Embryonic facial prominence (tissue), 1 donor: ENCODE measurements at regions not wholly inside any gene's neighbourhood (a gene's known extent, or its start where the extent isn't known, plus 50 kb on each side); places are given as distances from the start of the nearest gene placed in this dataset.

Source experiments
- DNase-seq: peaks from one replicate; pipeline ENCODE4 v3.0.0-alpha.2; 2016; ENCODE audit errors: extremely low spot score

DNA sequence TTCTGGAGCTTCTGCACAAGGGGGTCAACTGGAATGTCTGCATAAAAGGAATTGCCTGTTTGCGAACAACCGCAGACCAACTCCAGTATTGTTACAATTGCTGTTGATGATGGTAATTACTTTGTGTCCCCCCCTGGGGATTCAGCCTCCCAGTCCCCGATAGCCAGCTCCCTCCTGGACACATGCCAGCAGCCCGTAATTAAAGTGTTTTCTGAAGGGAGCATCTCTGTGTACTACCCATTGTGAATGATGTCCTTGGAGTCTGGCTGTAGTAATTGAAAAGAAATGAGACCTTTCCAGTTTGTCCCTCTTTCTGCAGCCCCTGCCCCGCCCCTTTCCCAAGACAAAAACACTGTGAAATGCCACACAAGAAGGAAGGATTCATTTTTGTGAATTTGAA is 377.1 kb upstream of the LCORL start:
- DNase-seq, result no peak

DNA sequence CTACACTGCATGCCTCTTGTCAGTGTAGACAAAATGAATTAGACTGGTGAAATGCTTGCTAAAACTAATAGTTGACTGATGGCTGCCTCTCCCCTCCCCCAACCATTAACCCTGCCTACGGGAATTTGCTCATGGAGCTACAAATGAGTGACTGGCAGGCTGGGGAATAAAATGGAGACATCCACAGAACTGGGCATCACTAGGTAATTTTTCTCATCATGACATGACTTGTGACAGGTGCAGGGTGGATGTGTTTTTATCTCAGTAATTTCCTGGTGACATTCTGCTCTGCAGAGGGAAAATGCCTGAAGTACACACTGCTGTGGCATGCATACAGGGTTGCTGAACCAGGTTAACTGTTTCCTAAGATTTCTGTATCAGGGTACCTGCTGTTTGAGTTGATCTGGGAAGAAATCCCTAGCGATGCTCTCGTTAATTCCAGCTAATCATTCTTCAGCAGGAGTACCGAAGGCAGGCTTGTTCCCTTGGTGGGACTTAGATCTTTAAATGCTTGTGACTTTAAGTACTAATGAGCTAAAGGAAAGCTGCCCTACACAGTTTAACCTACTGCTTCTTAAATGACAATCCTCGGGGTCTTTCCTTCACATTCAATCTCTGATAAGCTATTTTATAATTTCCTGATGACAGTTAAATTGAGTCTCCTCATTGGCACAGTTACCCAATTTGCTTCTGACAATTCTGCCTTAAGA is 376.3 kb upstream of the LCORL start:
- no peak for DNase-seq

DNA sequence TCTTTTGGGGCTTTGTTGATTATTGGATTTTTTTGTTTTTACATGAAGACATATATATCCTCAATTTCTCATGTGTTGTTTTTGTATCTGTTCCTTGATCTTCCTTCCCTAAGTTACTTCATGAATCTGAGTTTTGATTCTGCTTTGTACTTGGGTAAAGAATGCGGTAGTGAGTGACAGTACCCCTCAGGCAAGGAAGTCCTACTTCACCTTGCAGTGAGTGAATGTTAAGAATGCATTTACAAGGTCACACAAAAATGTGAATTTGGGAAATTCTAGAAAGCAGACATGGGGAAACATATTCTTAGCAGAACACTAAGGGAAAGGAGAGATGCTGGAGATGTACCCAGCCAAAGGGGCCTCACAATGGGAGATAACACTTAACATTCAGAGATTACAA is 373.1 kb upstream of the LCORL start:
- no peak for DNase-seq

DNA sequence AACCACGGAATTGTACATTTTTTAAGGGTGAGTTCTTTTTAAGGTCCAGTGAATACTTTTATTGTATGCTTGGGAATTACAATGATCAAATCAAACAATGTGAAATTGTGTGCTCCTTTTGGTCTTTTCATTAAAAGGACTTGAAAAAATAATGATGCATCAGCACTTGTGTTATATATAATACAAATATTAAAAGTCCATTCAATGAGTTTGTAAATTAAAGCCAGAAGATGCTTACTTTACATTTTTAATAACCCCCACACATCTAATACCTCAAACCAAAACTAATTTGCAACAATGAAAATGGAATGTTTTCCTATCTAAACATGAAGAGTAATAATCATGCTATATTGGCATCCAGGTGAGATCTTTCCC is 369.8 kb upstream of the LCORL start:
- DNase-seq, result no peak

DNA sequence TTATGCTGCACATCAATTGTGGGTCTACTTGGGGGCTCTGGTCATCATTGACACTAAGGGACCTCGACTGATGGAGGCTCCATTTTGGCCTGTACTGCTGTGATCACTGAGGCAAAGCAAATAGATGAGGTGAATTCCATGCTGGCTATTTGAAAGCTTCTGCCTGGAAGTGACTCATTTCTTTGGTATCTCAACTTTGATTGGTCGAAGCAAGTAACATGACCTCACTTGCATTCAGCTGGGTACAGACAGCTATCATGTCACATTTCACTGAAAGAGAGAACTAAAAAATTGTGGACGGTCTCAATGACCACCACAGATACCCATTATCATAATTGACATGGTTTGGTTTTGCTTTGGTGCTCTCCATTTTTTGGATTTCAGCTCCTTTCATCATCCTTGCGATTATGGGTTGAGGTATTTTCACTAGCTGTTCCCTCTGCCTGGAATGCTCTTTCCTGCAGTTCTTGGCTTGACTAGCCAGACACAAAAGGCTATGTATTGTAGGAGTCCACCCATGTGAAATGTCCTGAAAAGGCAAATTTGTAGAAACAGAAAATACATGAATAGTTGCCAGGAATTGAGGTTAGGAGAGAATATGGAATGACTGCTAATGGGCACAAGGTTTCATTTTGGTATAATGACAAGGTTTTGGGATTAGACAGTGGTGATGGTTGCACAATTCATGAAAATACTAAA is 369.2 kb upstream of the LCORL start:
- no peak for DNase-seq

DNA sequence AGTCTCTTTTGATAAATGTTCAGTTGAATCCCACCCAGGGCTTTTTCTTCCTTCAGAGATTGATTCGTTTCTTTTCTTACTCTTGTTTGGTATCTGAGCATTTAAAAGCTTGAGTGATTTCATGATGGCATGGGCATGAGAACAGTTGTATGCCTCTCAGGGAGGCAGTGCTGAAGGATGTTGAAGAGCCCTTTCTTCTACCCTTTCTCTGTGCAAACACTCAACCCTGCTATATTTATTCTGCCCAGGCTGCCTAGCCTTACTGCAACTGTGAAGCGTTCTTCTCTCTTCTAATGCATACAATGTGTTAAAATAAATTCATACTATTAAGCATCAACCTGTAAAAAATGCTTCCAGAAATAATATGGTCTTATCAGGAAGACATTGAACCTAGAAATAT is 367.6 kb upstream of the LCORL start:
- DNase-seq, result no peak

DNA sequence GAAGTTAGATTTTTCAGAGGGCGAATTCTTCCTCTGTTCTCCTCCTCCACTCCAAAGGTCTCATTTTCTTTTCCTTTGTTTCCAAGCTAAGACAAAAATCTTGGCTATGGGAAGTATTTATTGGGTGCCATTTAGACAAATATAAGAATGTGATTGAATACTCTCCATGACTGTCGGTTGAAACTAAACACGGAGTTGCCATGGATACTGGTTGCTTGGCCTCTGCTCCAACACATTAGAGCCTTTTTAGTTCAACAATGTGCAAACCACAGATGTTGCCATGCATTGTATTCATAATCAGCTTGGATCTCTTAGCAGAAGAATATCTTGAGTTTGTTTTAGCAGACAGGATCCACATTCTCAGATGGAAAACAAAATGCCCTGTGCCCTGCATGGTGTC is 366.5 kb upstream of the LCORL start:
- DNase-seq, result no peak

DNA sequence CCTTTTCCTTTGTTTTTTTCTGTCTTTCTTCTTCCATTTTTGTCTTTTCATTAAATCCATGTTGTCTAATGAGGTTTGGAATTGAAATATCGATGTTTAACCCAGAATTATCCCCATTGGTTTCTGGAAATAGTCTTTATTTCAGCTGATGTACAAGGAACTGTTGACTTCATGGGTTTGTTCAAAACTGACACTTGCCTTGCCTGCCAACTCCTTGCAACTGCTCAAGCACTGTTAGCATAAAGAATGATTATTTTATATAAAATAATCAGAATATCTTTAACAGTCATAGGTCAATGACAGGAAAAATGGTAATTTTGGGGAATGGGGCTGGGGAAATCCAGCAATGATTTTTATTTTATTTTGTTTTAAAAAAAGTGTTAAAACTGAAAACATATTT is 359.6 kb upstream of the LCORL start:
- DNase-seq, result no peak

DNA sequence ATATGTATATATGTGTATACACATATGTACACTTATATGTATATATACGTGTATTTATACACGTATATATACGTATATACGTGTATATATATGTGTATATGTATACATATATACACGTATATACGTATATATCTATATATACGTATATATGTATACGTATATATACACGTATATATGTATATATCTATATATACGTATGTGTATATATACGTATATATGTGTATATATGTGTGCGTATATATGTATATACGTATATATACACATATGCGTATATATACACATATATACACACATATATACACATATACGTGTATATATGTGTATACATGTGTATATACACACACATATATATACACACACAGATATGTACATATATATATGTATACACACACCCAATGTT is 348.0 kb upstream of the LCORL start:
- no peak for DNase-seq

DNA sequence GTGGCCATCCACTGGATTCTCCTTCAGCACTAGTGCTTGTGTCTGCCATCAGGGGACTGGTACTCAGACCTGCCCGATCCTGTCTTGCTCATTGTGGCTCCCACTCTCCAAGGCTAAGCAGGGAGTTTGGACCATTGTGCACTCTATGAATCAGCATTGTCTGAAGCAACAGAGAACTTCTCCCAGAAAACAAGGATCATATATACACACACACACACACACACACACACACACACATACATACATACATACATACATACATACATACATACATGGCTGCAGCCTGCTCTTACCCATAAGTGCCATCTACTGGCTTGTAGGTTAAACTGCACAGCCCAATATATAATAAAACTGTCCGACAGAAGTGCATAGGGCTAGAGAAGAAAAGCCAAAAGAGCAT is 345.3 kb upstream of the LCORL start:
- DNase-seq, result peak; percentile 20

DNA sequence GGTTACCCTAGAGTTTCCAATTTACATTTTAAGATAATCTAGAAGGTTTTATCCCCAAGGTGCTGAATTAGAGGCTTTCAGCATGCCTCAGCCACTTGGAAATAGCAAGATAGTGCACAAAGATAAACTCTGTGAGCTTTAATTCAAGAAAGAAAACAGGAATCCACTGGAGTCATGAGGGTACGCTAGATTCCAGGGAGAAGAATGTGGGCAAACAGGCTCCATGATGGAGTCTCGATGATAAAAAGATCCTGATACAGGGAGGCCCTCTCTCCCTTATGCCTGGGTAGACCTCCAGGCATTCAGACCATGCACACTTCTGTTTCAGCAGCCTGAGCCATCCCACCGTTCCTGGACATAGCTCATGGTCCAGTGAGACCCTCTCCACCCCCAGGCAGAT is 344.6 kb upstream of the LCORL start:
- DNase-seq, result no peak

DNA sequence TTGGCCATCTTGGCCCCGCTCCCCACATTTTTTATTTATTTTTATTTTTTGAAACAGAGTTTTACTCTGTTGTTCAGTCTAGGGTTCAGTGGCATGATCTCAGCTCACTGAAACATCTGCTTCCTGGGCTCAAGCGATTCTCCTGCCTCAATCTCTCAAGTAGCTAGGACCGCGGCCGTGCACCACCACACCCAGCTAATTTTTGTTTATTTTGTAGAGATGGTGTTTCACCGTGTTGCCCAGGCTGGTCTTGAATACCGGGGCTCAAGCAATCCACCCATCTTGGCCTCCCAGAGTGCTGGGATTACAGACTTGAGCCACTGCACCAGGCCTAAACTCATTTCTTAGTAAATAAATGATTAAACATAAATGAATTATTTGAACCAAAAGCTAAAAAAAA is 322.0 kb upstream of the LCORL start:
- no peak for DNase-seq

DNA sequence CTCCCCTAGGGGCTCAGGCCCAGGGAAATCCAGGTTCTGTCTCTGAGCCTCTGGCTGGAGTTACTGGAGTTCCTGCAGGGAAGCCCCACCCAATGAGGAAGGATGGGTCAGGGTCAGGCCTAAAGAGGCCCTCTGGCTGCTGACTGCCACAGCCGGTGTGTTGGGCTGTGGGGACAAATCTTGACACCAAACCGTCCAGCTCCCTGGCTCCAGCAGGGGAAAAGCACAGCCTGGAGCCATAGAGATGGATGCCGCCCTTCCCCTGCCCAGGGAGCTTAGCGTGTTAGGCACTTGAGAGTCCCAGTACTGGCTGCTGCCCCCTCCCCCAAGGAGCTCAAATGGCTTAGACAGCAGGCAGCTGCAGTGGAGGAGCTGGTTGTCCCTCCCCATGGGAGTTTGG is 321.3 kb upstream of the LCORL start:
- no peak for DNase-seq

DNA sequence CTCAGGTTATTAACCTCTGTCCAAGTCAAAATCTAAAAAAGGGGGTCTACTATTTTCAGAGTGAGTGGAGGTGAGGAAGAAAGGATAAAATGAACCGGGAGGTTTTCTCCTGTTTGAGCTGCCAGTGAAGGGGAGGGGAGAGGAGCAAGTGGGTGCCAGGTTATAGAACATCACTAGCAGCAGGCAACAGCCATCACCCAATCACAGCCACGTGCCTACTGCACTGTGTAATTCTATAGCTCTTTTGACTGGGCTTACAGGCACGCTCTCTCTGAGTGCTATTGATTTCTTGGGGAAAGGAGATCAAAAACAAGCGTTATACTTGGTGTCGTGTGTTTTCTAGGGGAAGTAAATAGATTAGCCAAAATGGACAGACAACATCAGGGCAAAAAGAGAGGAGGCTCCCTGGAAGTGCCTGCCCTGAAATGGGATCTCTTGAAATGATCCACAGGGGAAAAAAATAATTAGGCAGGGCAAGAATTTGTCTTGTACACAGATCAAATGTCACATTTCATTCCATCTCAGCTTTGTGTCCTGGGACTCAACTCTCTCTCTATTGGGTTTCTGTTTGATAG is 300.5 kb upstream of the LCORL start:
- no peak for DNase-seq

DNA sequence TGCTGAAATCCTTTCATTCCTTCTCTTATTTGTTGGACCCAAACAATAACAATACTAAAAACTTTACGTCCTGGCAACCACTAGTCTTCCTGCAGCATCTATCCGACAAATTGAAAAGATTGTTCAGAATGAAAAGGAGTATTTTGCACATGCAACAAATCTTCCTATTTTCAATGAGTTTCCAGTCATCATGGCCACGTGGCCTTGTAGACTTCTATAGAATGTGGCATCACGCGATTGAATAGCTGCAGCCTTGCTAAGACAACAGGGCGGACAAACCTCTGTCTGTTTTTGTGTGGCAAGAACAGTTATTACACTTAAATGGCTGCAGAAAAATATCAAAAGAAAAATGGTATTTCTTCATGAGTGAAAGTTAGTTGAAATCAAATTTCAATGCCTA is 297.9 kb upstream of the LCORL start:
- no peak for DNase-seq

DNA sequence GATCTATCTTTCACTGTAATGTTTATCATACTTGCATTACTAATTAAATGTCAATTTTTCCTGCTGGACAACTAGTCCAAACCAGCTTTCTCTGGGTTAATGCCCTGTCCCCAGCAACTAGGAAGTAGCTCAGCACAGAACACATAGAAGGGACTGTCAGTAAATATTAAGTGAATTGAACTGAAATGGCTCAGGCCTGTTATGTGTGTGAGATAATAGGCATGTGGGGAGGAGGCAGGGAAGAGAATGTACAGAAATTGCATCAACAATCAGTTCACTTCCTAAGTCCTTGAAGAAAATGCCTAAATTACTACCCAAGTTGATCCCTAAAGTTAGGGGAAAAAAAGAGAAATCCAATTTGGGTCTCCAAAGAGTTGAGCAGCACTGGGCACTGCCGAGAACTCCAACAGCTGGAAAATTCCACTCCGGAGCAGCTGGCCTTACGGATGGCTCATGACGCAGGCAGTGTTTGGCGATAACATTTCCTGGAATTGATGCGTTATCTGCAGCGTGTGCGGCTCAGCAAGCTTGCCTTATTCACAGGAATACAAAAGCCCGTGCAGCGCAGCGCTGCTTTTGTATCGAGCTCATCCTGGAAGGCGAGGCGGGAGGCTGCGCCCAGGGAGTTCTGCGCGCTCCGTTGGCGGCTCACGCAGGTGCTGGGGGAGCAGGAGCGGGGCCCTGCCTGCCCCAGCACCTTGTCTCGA is 297.3 kb upstream of the LCORL start:
- no peak for DNase-seq

DNA sequence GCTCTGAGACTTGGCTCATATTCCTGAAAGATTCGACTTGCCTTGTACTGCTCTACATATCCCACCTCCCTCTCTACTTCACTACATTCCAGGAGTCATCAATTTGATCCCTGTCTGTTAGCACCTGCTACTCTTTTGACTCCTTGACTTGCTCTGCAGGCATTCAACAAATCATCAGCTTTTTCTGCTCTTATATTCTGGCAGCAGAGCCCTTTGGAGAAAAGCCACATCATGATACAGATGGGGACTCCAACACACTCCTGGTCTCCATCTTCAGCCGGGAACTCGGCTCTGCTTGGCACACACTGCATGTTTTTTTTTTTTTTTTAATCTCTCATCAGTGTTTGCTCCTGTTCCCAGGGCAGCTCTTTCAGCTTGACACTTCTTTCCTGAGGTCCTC is 293.2 kb upstream of the LCORL start:
- DNase-seq, result no peak

DNA sequence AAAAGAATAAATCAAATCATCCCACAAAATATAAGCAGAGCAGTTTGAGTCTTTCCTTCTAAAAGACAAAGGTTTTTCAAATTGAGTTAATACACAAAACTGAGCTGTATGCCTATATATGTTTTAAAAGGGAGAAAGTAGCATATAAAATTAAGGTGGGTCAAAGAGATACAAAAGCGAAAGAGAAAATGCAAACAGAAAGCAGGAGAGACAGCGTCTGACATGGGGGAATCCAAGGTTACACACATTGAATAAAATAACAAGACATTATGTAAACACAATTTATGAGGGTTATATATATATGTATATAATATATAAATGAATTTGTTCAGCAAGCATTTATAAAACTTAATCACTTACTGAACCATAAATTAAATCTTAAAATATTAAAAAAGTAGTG is 276.1 kb upstream of the LCORL start:
- DNase-seq, result no peak

DNA sequence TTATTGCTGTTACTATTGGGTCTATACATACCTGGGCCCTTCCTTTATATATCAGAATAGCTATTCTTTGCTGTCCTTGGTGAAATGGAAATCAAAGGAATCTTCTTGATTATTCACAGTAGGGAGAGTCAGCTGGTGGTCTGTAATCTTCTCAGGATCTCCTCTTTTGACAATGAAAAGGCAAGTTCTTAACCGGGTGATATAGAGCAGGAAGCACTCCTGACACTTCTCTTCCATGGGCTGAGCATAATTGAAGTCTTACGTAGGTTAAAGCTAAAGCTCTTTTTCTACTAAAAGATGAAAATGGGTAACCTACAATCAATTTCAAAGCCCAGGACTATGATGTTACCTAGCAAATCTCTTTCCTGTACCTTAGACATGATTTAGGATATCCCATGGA is 274.9 kb upstream of the LCORL start:
- no peak for DNase-seq

DNA sequence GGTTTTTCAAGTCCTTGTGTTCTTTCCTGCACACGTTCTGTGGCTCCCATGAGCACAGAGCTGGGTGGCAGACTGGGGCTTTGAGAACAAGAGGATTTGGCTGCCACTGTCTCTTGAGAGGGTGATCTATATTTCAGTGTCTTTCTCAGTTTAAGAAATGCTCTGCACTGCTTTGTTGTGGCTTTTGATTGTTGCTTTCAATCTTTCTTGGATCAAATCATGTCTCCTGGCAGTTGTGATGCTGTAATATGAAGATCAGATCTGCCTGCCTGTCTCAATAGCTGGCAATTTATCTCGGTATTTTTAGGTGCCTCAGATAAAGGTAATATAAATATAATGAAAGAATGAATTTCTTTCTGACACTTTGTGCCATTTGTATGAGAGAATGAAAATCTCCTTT is 273.3 kb upstream of the LCORL start:
- DNase-seq, result no peak

DNA sequence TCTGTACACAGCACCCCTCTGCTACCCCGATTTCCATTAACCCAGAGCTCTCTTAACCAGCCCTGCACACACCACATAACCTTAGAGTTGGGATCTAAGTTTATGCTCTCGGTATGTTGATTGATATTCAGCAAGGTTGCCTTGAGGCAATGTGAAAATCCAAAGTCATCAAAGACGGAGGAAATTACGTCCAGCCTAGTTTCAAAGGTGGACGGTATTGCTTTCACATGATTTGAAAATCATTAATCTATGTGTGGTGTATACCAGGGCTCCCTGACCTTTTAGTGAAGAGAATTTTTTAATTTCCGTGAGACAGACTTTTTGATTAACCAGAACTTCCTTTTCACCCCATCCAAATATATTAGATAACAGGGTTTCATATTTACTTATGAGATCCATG is 272.5 kb upstream of the LCORL start:
- DNase-seq, result no peak

DNA sequence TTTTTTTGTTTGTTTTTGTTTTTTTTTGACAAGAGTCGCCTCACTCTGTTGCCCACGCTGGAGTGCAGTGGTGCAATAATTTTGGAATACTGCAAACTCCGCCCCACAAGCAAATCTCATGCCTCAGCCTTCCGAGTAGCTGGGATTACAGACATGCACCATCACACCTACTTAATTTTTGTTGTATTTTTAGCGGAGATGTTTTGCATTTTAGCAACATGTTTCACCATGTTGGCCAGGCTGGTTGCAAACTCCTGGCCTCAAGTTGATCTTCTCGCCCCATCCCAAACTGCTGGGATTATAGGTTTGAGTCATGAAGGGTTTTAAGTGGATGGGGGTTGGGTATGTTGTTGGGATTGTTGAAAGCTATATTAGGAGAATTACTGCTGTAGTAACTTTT is 270.9 kb upstream of the LCORL start:
- DNase-seq, result no peak

DNA sequence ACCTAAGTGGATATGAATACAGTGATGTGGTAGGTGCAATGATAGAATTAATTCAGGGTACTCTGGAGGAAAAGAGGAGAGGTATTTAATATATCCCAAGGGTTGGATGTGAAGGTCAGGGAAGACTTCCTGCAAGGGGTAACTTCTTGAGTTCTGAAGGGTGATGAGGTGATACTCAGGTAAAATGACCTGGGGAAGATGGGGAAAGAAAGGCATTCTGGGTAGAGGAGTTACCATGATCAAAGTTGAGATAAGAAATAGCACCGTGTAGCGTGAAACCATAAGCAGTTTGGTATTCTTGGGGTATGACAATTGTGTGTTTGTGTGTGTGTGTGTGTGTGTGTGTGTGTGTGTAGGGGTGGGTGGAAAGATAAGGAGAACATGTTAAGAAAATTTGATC is 270.4 kb upstream of the LCORL start:
- no peak for DNase-seq
